ENCODE measurements at regions not wholly inside any gene's neighbourhood (a gene's known extent, or its start where the extent isn't known, plus 50 kb on each side); places are given as distances from the start of the nearest gene placed in this dataset.

- DNase-seq (ENCODE audit: low read depth, low spot score): no peak
These were observed 1074.3 kb downstream of the BRD1 start for GRCh38 chr22:48753381-48753730.

- no peak for DNase-seq (ENCODE audit: low read depth, low spot score)
These were observed 1075.0 kb downstream of the BRD1 start for GRCh38 chr22:48752451-48753380.

DNA sequence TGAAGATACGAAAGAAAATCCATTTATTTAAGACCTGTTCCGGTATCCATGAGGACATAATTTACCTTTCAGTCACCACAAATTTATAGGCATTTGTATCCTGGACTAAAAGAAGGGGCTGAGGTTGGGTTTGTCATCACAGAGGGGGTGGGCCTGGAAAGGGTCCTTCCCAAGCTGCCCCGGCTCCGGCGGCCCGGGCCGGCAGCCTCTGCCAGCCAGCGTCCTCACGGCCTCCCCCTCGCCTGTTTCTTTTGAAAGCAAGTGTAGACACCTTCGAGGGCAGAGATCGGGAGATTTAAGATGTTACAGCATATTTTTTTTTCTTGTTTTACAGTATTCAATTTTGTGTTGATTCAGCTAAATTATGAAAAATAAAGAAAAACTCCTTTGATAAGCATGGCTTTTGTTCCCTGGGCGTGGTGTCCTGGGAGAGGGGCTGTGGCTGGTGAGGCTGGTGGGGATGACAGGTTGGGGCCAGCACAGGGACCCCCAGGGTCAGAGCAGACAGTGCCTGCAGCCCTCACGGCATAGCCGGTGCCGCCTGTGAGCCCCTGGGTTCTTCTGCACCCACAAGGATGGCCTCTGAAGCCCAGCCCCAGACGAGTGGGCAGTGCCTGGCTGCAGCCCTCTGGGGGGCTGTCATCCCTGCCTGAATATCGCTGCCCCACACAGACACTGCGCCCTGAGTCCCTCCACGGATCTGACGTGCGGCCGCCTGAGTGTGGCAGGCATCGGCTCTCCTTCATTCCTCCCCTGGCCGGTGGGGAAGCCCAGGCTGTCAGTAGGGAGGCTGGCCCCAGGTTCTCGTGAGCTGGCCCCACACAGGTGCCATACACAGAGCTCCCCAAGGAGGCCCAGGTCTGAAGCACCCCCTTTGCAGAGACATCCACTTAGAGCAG, 1075.9 kb downstream of the BRD1 start:
- no peak for DNase-seq (ENCODE audit: low read depth, low spot score)

- DNase-seq (ENCODE audit: low read depth, low spot score): no peak
These were observed 1076.7 kb downstream of the BRD1 start for GRCh38 chr22:48750826-48751440.

DNA sequence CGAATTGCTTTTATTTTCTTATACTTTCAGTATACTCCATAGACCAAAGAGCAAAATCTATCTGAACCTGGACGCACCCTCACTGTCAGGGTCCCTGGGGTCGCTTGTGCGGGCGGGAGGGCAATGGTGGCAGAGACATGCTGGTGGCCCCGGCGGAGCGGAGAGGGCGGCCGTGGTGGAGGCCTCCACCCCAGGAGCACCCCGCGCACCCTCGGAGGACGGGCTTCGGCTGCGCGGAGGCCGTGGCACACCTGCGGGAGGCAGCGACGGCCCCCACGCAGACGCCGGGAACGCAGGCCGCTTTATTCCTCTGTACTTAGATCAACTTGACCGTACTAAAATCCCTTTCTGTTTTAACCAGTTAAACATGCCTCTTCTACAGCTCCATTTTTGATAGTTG, 1077.4 kb downstream of the BRD1 start:
- DNase-seq (ENCODE audit: low read depth, low spot score): no peak

DNA sequence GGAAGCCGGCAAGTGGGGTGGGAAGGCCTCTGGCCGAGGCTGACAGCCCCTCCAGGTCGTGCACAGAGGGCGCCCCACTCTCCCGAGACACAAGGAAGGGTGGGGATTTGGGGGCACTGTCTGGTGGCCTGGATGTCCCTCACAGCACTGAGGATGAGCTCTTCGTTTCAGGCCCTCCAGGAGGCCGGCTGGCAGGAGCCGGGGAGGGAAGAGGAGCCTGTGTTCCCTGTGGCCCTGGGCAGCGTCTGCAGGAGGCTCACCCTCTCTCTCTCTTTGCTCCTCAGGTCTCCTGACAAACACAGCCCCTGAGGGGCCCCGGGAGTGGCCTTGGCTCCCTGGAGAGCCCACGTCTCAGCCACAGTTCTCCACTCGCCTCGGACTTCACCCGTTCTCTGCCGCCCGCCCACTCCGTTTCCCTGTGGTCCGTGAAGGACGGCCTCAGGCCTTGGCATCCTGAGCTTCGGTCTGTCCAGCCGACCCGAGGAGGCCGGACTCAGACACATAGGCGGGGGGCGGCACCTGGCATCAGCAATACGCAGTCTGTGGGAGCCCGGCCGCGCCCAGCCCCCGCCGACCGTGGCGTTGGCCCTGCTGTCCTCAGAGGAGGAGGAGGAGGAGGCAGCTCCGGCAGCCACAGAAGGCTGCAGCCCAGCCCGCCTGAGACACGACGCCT, 1078.0 kb downstream of the BRD1 start:
- DNase-seq (ENCODE audit: low read depth, low spot score): no peak

DNA sequence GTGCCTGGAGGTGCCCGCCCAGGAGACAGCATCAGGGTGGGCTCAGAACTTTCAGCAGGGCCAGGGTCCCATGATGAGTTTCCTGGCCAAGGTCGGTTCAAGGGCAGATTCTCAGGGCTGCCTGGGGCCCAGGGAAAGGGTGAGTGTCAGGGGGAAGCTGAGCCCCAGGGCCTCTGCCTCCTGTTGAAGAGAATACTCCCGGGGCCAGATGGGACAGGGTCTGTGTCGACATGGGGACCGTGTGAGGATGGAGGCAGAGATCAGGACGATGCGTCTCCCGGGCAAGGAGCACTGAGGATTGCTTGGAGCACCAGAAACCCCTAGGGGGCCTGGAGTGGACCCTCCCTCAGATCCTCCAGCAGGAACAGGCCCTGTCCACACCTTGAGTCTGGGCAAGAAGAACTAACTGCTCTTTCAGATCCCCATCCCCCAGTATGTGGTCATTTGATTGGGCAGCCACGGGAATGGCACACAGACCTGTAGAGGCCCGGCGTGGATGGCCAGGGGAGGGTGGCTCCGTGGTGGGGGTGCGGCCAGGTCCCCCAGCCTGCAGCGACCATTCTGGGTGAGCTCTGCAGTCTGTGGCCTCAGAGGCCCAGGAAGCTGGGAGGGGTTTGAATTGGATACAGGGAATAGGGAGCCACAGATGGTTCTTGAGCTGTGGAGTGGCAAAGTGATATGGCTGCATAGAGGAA, 1078.7 kb downstream of the BRD1 start:
- DNase-seq (ENCODE audit: low read depth, low spot score): no peak

GRCh38 chr22:48748113-48748859, 1079.4 kb downstream of the BRD1 start:
- no peak for DNase-seq (ENCODE audit: low read depth, low spot score)

GRCh38 chr22:48746789-48747425, 1080.8 kb downstream of the BRD1 start:
- DNase-seq (ENCODE audit: low read depth, low spot score): no peak

- no peak for DNase-seq (ENCODE audit: low read depth, low spot score)
These were observed 1081.6 kb downstream of the BRD1 start for GRCh38 chr22:48745842-48746788.

GRCh38 chr22:48744967-48745841, 1082.5 kb downstream of the BRD1 start:
- no peak for DNase-seq (ENCODE audit: low read depth, low spot score)

DNA sequence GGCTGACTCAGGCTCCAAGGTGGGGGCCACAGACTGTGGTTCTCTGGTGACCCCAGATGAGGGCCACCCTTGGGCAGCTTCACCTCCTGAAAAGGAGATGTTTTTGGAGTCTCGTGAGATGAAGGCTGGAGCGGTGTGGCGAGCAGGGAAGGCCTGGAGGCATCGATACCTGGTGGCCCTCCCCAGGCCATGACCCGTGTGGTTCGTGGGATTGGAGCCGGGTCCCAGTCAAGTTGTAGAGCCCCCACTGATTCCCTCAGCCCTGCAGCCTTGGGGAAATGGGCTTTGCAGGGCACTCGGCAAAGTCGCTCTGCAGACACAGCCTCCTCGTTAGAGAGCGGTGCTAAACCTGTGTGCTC, 1083.4 kb downstream of the BRD1 start:
- DNase-seq (ENCODE audit: low read depth, low spot score): no peak

DNA sequence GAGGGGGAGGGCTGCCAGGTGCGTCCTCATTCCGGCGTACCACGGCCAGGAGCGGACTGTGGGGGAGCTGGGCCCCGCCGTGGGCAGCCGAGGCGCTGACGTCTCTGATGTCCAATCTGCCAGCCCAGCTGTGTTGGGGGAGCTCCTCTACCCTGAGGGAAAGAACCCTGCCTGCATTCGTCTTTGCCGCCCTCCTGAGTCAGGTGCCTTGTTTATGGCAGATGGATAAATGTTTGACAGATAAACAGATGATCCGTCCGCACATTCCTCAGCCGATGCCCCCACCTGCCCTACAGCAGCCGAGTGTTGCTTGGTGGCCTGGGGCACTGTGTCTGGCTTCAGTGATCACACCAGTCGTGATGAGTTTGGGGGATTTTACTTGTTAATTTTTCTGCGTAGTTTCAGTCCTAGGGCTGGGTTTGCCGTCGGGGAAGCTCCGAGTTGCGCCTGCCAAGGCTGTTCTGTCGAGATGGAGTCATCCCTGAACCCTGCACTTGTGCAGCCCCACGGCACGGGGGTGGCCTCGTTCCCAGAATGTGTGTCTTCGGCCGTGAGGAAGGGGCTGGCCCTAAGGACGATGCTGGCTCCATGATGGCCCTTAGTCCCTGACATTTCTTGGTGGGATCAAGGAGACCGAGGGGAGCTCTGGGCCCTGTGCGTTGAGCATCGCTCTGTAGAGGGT, 1083.9 kb downstream of the BRD1 start:
- DNase-seq (ENCODE audit: low read depth, low spot score): no peak

DNA sequence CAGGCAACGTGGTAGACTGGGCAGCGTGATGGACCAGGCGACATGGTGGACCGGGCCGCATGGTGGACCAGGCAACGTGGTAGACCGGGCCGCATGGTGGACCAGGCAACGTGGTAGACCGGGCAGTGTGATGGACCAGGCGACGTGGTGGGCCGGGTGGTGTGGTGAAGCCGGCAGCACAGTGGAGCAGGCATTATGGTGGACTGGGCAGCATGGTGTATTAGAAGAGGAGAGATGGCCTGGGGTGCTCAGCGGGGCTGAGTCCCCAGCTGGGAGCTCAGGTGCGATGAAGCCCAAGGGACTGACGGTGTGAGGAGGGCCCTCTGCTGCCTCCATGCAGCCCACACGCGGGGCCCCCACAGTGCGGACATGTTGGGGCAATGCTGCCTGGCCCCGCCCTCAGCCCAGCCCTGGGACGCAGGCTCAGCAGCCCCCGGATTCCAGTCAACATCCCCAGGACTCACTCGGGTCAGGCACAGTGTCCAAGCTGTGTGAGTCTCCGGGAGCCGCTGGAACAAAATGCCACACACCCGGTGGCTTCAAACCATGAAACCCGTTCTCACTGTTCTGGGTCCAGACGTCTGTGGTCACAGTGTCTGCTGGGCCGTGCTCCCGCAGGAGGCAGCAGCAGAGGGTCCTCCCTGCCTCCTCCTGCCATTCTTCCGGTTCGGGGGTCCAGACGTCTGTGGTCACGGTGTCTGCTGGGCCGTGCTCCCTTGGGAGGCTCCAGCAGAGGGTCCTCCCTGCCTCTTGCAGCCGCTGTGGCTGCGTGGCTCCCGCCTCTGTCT, 1084.9 kb downstream of the BRD1 start:
- no peak for DNase-seq (ENCODE audit: low read depth, low spot score)

DNA sequence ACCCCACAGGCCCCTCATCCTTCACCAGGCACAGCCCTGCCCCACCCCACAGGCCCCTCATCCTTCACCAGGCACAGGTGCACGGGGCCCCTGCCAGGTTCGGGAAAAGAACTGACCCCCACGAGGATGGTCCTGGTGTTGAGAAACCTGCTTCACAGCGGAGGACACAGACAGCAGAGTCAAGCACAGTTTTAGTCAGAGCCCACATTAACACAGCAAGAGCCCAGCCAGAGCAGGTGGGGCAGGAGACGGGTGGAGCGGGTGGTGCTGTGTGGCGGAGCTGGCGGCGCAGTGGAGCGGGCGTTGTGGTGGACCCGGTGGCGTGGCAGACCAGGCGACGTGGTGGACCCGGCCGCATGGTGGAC, 1085.5 kb downstream of the BRD1 start:
- DNase-seq (ENCODE audit: low read depth, low spot score): no peak

GRCh38 chr22:48741540-48741939, 1086.1 kb downstream of the BRD1 start:
- no peak for DNase-seq (ENCODE audit: low read depth, low spot score)
